Gastroesophageal sphincter (tissue), 3 donors: ENCODE measurements at regions not wholly inside any gene's neighbourhood (a gene's known extent, or its start where the extent isn't known, plus 50 kb on each side); places are given as distances from the start of the nearest gene placed in this dataset.

Source experiments
- EP300 ChIP-seq: sonication (generic); formaldehyde crosslinking; IDR thresholded peaks from one replicate; pipeline ENCODE4 v1.6.1; 2017; ENCODE audit warnings: antibody characterized with exemption, mild to moderate bottlenecking
- POLR2A ChIP-seq, 2 donors: fragments of 450-650 bp; IDR thresholded peaks; one replicate each; pipeline ENCODE4 v1.6.1; 2017; ENCODE audit warnings: antibody characterized with exemption in 2 of 2, mild to moderate bottlenecking in 2 of 2, moderate library complexity in 1 of 2
- TF ChIP-seq, protein P1 (sequence below), 4 experiments: fragments of 200-600 bp in 2 of 4; fragments of 450-650 bp in 2 of 4; sonication (generic) in 1 of 4; IDR thresholded peaks; one replicate each; pipeline ENCODE4 v1.5.1; 2017 to 2019; ENCODE audit warnings: antibody characterized with exemption in 4 of 4, mild to moderate bottlenecking in 2 of 4, moderate library complexity in 2 of 4

GRCh38 chr9:31582071-31582470, 802.4 kb upstream of the ACO1 start:
- TF ChIP-seq, protein P1, sequence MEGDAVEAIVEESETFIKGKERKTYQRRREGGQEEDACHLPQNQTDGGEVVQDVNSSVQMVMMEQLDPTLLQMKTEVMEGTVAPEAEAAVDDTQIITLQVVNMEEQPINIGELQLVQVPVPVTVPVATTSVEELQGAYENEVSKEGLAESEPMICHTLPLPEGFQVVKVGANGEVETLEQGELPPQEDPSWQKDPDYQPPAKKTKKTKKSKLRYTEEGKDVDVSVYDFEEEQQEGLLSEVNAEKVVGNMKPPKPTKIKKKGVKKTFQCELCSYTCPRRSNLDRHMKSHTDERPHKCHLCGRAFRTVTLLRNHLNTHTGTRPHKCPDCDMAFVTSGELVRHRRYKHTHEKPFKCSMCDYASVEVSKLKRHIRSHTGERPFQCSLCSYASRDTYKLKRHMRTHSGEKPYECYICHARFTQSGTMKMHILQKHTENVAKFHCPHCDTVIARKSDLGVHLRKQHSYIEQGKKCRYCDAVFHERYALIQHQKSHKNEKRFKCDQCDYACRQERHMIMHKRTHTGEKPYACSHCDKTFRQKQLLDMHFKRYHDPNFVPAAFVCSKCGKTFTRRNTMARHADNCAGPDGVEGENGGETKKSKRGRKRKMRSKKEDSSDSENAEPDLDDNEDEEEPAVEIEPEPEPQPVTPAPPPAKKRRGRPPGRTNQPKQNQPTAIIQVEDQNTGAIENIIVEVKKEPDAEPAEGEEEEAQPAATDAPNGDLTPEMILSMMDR (IDR thresholded peaks at IDR 0.05), result no peak
- no peak for TF ChIP-seq POLR2A (IDR thresholded peaks at IDR 0.05)
- TF ChIP-seq EP300, result no peak
